SK-MEL-5 (cell line): ENCODE measurements at regions not wholly inside any gene's neighbourhood (a gene's known extent, or its start where the extent isn't known, plus 50 kb on each side); places are given as distances from the start of the nearest gene placed in this dataset.

Experiments
- DNase-seq: peaks from one replicate; pipeline ENCODE4 v3.0.0-alpha.2; 2016; ENCODE audit warnings: low read depth, low spot score
- in situ Hi-C: cut with HindIII; loops from 2 replicates; pipeline ENCODE4 v1.10.0; 2016; ENCODE audit warnings: low sequenced_read_pairs, high pct_unique_total_duplicates, low pct_unique_long_range_greater_than_20kb

DNA sequence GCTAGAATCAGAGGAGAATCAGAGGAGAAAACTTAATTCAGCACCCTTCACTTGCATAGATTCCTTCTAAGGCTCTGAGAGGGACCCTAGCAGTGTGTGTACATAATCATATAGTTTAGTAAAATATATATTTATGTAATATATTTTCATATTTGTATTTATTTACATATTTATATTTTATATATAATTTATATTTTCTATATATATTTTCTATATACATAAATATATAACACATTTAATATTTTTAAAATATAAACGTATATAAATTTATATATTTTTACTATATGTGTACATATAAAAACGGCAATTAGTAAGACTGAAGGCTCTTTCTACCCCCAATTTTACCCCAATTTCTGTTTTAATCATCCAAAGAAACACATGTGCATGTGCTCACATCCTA, 80.3 kb downstream of the NXPE2 start:
- DNase-seq, result no peak
- in situ Hi-C loops, result no loop called here

DNA sequence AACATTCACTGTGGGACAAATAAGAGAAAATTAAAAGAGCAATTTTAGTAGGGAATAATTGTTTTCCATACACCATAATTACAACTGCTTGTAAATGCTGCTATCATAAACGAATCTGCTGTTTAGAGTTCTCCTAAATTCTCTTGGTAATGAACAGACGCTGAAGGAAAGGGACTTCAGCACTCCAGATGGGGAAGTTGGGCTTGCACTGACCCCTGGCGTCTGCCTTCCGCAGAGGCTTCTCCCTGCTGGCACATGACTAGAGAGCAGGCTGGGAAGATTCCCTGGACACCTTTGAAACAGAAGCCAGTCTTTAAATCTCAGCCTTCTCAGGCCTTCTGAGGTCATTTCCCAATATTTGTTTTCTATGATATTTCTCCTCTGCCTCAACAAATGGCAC, 84.1 kb downstream of the NXPE2 start:
- DNase-seq, result peak; percentile 70
- in situ Hi-C loops, result no loop called here

DNA sequence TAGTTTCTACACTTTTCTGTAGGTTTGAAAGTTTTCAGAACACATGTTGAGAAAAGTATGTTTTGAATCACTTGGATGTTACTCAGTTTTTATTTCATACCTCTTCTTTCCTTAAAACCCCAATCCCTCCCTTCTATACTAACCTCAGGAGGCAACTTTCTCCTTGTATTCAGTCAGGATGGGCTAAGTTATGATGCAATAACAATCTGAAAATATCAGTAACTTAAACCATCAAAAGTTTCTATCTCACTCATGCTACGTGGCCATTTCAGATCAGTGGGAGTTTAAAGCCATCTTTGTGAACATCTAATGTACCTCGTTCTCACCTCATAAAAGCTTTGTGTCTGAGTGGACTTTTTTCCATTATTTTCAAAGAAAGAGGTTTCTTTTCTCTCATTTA, 86.2 kb downstream of the NXPE2 start:
- in situ Hi-C loops, result no loop called here

DNA sequence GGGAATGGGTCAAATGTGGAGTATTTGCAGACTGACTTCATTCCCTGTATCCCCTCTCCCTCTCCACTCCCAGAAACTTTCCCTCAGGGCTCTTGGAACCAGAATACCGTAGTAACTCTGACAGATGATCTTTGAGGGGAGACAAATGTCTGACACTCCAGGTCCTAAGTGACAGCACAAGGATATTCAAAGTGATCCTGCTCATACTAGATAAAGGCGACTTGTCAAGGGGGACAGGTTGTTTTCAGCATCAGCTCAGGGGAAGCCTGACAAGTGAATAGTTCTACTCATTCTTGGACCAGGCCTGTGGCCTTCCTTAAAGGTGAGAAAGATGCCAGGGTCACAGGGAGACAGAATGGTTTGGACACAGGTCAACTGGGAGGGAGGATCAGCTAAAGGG, 92.8 kb downstream of the NXPE2 start:
- in situ Hi-C loops, result no loop called here
- no peak for DNase-seq

More for the DNA sequence above, 86.2 kb downstream of the NXPE2 start:
- no peak for DNase-seq

DNA sequence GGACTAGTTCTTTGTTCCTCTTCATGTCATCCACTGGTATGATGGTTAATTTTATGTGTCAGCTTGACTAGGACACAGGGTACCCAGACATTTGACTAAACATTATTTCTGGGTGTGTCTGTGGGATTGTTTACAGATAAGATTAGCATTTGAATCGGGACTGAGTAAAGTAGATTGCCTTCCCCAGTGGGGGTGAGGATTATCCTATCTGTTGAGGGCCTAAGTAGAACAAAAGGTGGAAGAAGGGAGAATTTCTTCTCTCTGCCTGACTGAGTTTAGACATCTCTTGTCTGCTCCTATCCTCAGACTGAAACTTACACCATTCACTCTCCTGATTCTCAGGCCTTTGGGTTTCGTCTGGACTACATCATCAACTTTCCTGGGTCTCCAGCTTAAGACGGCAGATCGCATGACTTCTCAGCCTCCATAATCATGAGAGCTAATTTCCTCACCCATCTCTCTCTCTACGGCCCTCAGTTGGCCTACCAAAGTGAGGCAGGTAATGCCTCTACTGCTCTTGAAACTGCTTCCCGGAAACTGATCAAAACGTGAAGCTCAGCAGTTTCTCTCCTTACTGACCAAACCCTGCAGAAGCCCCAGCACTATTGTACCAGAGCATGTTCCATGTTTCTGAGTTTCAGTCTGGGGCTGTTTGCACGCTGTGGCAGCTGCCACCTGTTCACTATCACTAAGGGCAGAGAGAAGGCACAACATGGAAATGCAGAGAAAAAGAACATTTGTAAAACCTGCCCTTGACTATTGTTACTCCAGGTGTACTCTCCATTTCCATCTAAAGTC, 95.4 kb downstream of the NXPE2 start:
- no peak for DNase-seq
- in situ Hi-C loops, result no loop called here

DNA sequence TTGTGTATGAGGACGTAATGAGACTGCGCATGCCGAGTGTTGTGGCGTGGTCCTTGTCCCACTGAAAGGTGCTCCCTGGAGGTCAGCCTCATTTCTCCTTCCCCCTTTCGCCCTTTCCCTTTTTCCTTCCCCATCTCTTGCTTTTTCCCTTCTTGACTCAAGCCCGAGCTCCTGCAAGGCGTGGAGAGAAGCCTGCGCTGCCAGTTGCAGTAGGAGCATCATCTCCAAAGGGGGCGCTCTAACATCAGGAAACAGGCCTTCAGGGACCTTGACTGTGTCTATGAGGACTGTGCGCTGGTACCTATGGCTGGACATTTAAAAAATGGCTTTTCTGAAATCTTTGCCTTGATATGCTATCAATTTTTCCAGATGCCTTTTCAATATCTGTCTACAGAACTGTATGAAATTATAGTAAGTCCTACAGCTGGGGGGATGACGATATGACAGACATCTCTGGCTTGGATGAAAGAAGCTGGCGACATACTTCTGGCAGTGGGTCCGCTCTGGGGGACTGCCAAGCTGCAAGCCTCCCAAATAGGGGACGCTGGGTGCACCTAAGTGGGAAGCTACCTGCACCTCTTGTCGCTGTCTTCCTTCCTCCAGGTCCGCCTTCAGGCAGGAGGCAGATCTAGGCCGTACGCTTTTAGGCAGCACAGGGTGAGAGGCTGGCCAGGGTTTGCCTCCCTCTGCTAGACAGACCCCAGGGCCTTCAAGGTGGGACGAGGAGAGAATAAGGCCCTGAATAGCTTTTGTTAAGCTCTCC, 96.5 kb downstream of the NXPE2 start:
- in situ Hi-C loops, result no loop called here
- DNase-seq, result peak; percentile 72

DNA sequence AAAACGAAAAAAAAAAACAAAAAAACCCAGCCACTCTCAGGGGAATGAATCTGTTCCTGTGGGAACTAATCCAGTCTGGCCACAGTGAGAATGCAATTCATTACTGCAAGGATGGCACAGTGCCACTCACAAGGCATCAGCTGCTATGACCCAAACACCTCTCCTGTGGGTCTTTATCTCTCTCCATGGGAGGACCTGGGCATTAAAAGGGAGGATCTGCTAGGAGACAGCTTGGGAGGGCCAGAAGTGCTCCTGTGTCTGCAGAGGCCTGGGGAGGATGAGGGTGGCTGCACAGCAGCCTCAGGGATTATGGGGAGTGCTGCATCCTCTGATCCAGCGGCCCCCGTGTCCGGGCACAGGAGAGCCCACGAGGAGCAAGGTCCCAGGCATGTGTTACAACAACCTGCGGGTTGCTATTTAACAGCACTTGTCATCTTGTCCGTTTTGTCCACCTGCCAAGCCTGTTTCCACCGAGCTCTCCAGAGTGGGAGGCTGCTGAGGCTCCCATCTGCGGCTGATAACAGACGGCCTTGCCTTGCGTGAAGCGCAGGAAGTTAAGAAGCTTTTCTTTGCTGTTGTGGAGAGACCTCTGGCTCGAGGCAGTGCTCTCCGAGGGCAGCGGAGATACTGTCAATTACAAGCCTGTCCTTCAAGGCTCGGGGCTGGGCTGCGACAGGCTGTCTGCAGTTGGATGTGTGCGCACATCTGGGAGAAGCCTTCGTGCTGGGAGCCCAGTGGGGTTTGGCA, 97.7 kb downstream of the NXPE2 start:
- in situ Hi-C loops, result no loop called here

DNA sequence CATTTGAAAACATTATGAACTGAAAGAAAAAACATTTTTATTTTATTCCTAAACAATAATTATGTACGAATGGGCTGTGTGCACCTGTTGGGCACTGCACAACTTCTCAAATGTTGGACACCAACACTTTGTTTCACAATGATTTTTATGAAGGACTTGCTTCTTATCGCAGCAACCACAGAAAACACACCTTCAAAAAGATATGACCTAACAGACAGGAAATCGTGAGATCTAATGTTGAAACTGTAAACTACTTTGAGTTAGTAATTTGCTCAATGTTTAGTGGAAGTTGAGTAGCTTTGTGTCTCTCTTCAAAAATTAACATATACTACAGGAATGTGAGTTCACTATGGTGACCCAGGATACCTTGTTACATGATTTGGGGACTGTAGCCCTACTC, 98.6 kb downstream of the NXPE2 start:
- DNase-seq, result no peak
- in situ Hi-C loops, result no loop called here

More for the DNA sequence above, 97.7 kb downstream of the NXPE2 start:
- no peak for DNase-seq

DNA sequence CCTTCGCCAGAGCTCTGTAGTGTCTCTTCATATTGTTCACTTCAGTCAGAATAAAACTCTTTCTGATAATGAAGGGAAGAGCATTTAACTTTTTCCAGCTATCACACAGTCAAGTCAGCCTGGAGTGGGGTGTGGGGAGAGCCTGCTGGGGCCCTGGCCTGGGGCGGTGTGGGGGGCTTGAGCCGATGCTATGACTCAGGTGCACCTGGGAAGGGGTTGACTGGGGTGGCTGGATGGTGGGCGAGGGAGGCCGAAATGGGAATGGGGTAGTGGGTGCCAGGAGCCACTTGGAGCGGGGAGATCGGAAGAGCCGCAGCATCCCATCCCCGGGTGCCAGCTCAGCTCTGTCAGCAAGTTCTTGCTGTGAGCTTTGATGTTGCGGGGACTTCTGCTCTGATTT, 100.9 kb downstream of the NXPE2 start:
- DNase-seq, result no peak
- in situ Hi-C loops, result no loop called here

DNA sequence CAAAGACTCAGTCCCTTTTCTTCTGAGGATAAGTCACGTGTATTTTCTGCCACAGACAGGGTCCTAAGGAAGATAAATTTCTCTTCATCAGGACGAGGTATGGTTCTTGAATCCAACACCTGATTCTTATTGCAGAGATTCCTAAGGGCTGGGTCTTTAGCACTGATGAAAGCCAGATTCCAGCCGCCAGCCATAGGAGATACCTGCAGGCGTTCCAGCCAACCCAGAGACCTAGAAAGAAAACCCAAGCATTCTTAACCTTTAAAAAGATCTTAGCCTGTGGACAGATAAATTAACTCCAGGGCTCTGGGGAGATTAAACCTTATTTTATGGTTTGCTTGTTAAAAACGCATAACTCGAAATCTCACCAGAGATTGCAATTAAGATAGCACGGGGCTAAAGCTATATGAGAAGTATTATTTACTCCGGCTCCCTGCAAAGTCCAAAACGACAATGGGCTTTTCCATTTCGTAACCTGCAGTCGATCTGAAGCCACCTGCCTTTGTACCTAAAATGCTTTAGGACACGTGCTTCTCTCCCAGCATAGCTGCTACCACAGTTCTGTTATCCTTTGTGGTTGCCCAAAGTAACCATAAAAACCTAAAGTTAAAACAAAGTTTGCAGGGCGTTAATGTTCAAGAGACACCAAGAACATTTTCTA, 104.5 kb downstream of the NXPE2 start:
- DNase-seq, result no peak
- in situ Hi-C loops, result no loop called here

DNA sequence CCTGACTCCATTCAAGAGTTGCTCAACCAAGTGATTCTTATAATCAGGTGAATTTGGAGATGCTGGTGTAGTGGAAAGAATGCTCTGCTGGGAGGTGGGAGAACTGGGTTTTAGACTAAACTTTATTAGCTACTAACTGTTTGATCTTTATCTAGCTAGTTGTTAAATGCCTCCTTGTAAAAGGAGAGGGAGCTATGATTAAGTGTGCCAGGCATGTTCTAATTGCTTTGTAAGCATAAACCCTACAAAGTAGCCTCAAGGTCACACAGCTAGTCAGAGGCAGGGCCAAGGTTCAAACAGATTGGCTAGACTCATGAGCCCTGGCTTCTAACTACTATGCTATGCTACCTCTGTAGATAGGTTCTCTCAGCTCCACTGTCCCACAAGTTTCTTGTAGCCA, 105.5 kb downstream of the NXPE2 start:
- in situ Hi-C loops, result no loop called here

DNA sequence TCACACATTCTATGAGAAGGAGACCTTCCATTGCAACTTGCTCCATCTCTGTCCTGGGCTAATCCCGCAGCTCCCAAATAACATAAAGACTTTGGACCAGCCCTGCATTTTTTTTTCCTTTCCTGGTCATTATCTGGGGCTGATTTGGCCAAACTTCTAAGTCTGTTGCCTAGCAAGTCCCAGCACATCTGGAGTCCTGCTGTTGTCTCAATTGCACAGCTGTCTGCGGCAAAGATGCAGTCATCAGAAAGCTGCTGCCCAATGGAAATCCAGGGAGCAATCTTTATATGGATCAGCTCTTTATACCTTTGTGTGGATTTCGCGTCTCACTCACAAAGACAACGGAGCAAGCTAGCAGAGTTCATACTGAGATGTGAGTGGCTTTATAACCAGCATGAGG, 105.9 kb downstream of the NXPE2 start:
- in situ Hi-C loops, result no loop called here
- DNase-seq, result no peak

More for the DNA sequence above, 105.5 kb downstream of the NXPE2 start:
- DNase-seq, result no peak

DNA sequence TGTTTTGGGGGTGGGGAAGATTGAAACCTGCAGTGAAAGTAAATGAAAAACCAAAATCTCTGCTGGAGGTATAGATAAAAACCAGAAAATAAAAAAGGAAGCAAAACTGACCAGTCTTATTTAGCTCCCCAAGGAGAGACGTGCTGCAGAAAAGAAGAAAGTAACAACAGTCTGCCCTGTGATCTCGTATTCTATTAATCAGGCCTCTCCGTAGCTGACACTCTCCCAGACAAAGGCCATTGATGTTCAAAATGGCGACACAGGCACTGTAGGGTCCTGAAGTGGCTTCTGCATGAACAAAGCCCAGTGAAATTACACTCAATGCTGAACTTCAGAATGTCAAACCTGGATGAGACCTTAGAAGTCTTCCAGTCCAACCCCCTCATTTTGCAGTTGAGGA, 106.6 kb downstream of the NXPE2 start:
- in situ Hi-C loops, result no loop called here
- DNase-seq, result no peak

DNA sequence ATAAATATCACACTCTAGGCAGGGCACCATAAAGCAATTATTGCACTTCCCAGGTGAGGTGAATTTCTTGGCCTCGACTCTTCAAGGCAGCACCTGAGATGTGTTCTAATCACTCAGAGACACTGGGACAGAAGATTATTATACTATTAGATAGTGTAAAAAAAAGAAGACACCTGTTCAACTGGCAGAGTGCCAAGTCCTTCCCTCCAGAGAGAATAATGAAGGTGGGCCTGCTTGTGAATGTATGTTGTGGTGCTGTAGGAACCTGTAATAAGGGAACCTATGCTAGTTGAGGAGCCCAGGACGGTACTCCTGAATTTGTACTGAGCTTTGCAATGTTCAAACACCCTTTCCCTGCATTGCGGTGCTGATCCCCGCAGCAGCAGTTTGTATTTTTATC, 107.5 kb downstream of the NXPE2 start:
- in situ Hi-C loops, result no loop called here
- DNase-seq, result no peak

DNA sequence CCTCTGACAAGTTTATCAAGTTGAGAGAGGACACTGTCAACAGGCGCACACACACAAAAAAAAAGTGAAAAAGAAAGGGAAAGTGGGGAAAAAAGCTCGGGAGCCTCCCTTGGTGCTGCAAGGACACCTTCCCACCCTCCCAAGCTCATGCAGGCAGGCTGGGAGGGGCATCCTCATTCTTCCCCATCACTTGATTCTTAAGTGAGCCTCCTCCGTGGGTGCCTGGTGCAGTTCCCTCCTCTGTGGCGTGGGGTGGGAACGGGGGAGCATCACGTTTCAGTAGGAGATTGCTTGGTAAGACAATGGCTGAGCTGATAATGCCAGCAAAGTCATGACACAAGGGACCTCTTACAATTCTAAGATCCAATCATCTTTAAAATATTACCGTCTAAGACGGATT, 108.8 kb downstream of the NXPE2 start:
- no peak for DNase-seq
- in situ Hi-C loops, result no loop called here

DNA sequence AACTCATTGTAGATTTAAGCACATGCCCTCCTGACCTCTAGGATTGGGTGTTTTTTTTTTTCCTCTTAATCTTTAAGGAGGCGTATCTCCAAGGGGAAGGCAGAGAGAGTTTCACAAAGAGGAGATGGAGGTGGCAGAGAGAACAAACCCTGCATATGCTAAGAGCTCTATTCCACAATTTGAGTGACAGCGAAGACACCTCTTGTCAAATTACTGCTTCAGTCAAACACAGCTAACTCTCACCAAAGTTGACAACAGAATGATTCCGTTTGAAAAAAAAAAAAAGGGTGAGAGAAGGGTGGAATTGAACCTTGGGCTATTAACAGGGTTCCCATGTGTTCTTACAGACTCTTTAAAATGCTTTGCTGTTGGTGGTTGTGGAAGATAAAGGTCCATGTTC, 112.6 kb downstream of the NXPE2 start:
- in situ Hi-C loops, result no loop called here
- DNase-seq, result no peak

DNA sequence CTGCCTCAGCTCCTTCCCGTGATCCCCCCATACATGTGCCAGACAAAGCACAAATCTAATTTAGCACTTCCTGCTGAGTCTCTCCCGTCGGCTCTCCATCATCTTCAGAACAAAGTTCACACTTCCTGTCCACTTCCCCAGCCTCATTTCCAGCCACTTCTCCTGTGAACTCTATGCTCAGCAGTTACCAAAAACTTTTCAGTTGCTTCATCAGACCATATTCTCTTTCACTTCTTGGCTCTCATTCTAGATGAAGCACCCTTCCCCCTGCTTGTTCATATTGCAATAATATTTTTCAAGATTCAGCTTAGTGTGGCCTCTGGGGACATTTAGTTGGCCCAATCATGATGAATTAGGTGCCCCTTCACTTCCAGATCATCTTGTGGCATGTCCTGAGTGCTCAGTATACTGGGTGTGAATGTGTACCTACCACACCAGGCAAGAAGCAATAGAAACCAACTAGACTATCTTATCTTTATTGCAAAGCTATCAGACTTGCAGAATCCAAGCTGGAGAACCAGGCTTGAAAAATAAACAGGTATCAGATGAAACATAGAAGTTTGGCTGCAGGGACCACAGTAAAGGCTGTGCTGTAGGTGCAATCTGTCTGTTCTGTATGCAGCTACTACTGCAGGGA, 115.8 kb downstream of the NXPE2 start:
- DNase-seq, result no peak
- in situ Hi-C loops, result no loop called here
